ENCODE measurements at regions not wholly inside any gene's neighbourhood (a gene's known extent, or its start where the extent isn't known, plus 50 kb on each side); places are given as distances from the start of the nearest gene placed in this dataset.
"Not testable (repeated sequence)": the region's sequence is repeated elsewhere in the genome, so short reads cannot be mapped to it uniquely, and the experiment has no call there.

DNA sequence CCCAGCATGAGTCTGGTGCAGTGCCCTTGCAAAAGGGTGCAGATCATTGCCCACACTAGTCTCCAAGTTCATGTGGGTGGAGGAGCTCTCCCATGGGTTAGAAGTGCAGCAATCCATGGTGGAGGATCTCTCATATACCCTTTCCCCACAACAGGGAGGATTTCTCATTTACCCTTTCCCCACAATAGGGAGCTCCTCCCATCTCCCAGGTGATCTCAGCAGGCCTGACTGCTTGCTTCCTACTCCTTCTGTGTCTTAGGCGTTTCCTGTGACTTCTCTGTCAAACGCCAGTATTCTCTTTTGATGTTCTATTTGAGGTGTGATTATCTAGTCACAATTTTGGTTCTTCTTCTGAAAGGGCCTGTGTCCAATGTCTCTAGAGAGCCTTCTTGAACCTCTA, 133.8 kb upstream of the RFX3 start:
- DNase-seq (ENCODE audit: low spot score): no peak

DNA sequence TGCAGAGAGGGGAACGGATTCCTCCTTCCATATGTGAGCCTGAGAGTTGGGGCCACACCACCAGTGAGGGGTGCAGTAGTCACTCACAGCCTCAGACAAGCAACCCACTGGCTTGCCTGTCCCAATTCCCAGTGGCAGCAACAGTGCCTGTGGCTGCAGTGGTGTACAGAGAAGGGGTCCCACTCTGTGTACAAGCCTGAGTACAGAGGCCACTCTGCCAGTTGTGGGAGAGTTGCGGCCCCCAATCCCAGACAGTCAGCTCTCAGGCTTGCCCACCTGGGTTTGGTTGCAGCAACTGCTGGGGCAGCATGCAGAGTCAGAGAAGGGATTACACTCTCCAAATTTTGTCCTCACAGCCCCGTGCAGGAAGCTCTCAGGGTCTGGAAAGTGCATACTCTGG, 133.2 kb upstream of the RFX3 start:
- no peak for DNase-seq (ENCODE audit: low spot score)

DNA sequence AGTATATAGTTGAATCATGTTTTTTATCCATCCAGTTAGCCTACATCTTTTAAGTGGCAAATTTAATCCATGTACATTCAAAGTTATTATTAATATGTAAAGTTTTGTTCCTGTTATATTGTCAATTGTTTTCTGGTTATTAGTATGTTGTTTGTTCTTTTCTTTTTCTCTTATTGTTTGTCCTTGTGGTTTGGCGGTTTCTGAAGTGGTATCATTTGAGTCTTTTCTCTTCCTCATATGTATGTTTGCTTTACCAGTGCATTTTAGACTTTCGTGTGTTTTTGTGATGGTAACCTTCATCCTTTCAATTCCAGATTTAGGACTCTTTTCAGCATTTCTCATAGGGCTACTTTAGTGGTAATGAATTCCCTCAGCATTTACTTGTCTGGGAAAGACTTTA, 130.4 kb upstream of the RFX3 start:
- no peak for DNase-seq (ENCODE audit: low spot score)

DNA sequence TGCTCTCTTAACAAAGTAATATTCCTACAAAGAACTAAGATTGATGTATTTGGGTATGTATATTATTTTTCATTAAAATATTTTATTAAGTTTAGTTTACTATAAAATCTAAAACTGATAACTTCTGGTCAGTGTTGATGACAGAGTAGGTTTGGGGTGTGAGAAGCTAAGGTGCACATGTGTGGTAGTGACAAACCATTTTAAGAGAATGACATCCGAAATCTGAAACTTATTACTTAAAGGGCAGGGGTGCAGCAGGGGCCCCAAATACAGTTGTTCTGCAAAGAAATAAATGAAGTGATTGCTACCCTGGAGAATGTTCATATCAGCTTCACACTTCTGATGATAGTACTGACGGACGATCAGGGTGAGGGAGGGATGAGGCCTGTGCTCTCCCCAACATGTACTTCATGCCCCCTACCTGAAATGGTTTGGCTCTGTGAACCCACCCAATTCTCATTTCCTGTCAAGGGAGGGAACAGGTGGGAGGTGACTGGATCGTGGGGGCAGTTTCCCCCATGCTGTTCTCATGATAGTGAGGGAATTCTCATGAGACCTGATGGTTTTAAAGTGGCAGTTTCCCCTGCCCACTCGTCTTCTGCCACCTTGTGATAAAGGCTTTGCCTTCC, 125.3 kb upstream of the RFX3 start:
- no peak for DNase-seq (ENCODE audit: low spot score)

DNA sequence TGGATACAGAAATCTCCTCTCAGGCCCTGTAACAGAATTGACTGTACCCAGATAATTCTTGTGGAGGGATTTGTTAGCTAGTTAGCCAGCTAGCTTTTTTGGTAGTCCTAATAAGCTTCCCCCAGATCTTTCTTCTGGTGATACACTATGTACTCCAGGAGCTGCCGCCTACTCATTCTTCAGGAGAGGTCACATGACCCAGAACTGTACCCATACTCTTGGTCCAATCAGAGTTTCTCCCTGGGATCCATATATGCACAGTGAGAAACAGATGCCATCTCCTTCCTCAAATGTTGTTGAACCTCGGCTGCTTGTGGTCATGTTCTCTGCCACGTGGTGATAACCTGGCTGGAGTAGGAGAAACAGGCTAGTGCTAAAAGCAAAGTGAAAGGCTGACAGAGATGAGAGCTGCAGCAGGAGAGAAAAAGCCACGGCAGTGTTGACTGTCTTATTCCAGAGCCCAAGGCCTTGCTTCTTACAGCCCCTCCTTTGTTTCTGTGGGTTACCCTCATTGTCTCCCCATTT, 123.0 kb upstream of the RFX3 start:
- DNase-seq (ENCODE audit: low spot score): no peak

DNA sequence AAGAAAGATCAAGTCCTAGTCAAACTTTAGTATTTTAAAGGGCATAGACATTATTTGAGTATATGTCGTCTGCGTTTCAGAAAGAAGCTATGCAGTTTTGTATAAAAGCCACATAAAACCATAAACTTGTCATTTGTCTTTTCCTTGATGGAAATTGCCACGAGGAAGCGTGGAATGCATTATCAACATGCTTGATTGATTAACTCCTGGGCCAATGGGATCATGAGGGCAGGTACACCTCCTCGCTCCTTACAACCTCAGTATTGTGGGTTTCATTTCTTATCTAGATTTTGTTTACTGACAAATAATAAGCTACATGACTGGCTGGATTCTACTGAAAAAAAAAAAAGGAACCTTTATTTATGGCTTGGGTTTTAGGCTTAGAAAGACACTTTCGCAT, 122.5 kb upstream of the RFX3 start:
- DNase-seq (ENCODE audit: low spot score): no peak

DNA sequence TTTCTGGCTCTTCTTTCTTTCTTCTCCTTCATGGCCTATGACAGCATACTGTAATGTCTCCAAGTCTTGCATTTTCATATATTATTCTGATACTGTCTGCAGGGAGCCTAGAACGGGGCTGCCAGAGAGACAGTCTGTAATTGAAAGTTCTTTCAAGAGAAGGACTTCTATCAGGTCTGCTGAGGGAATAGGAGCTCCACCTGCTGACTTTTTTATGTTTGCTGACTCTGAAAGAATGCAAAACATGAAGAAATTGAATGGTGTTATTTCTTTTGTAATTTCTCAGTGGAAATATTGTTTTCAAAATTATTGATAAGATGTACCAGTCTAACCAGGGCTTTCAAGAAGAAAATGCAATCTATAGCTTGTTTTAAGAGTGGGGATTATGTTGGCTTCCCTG, 121.9 kb upstream of the RFX3 start:
- DNase-seq (ENCODE audit: low spot score): no peak

DNA sequence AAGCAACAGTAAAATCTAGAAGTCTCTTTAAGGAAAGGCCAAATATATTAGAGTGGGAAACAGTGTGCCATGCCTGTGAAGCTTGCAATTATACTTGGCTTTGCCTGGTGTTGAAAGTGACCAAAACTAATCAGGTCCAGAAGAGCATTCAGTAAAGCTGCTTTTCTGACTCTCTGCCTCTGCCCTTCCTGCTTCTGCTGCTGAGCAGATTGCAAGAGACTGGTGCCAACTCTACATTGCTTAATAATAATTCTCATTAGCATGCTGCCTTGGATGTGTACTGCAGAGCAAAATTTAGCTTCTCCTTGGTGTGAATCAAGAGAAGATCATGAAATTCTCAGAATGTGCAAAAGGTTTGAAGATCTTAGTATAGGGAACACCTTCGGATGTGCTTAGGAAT, 120.4 kb upstream of the RFX3 start:
- no peak for DNase-seq (ENCODE audit: low spot score)

DNA sequence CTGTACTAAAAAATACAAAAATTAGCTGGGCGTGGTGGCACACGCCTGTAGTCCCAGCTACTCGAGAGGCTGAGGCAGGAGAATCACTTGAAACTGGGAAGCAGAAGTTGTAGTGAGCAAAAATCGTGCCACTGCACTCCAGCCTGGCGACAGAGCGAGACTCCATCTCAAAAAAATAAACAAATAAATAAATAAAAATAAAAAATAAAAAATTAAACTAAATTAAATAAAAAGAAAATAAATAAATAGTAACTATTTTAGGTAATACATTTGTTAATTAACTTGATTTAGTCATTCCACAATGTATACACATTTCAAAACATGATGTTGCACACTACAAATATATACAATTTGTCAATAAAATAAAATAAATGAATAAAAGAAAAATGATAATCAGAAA, 116.3 kb upstream of the RFX3 start:
- DNase-seq (ENCODE audit: low spot score): not testable (repeated sequence)

DNA sequence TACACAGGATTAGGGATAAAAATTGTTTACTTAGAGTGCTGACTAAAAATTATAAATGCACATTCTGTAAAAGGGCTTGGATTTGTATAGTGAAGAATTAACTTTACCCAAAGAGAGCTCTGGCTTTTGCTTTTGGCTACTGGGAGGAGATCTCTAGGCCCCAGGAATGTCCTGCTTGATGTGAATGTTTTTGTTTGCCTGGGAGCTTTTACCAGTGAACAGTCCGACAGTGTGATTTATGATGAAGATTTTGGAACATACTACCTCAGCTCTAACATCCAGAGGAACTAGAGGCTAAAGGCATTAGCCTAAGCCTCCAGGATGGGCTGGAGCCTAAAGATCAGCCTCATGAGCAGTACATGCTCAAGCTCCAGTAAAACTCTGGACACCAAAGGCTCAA, 103.7 kb upstream of the RFX3 start:
- DNase-seq (ENCODE audit: low spot score): no peak

DNA sequence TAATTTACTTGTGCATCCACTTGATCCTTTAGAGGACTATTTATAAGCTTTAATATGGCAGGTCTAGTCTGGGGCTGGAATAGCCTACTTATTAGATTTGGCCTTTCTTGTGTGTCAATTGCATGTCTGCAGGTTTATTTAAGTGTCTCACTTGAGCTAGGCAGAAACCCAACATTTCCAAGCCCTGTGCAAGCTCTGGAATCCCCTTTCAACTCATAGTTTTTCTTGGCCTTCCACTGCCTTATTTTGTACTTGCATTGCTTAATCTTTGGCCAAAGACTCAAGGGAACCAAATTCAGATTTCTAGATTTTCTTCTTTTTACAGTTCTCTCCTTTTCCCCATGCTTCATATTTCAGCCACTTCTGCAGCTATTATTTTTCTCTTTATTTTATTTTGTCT, 102.4 kb upstream of the RFX3 start:
- DNase-seq (ENCODE audit: low spot score): no peak

DNA sequence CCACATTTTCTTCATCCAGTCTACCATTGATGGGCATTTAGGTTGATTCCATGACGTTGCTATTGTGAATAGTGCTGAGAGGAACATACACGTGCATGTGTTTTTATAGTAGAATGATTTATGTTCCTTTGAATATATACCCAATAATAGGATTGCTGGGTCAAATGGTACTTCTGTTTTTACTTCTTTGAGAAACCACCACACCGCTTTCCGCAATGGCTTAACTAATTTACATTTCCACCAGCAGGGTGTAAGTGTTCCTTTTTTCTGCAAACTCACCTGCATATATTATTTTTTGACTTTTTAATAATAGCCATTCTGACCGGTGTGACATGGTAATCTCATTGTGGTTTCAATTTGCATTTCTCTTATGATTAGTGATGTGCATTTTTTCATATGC, 82.2 kb upstream of the RFX3 start:
- no peak for DNase-seq (ENCODE audit: low spot score)

DNA sequence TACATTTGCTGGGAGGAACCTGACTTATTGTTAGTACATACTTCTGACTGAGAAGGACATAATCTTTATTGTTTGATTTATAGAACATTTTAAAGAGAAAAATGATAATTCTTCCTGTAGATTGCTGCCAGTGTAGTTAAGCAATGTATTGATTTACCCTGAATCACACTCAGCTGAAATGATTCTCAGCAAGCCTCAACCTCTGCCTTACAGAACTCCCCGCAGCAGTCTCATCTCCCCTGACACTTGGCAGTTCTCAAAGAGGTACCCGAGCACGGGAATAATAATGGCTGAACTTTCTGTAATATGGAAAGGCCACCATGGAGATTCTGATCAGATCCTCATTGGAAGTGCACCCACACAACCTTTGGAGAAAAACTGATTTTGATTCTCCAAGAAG, 74.9 kb upstream of the RFX3 start:
- DNase-seq (ENCODE audit: low spot score): no peak

DNA sequence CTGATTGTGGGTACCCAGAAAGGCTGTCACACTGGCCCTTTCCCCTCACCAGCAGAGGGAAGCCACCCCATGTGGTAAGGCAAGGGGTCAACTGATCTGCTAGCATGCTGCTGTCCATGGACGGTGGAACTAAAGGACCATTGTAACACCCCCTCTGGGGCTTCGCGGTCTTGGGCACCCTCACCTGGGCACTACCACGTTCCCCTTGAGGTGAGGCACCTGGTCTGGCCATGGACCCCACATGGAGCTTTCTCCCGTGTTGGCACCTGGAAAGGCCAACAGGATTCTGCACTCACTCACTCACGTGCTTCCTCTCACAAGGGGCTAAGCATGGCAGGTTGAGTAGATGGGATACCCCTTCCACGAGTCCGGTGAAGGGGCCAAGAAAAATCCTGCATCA, 72.0 kb upstream of the RFX3 start:
- no peak for DNase-seq (ENCODE audit: low spot score)

DNA sequence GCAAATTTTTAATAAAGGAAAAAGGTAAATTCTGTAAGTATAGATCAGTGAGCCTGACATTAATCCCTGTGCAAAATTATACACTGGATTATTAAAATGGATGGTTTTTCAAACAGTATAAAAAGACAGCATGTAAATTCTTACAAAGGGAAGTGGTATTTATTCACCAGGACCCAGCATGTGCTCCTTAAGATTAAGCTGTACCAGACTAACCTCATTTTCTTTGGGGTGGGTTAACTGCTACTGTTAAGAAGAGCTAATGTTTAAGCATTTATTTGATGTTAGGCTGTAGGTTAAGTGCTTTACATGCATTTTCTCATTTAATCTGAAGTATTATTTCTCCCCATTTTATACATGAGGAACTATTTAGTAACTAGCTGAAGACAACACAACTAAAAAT, 60.3 kb upstream of the RFX3 start:
- DNase-seq (ENCODE audit: low spot score): no peak

DNA sequence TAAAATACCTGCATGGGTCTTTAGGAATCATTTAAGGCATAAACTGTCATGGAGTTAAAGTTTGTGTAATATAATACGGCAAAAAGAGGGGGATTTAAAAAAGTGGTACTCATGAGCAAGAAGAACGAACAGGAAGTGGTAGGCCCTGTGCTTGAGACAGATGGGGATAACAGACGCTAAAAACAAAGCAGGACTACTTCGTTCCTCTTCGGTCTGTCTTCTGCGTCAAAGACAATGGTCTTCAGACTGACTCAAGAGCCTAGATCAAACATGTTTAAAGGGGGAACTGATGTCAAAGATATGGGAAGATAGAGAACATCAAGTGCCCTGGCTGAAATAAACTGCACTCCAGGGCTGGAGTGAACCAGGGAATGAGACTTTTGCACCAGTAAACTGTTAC, 59.8 kb upstream of the RFX3 start:
- DNase-seq (ENCODE audit: low spot score): no peak

DNA sequence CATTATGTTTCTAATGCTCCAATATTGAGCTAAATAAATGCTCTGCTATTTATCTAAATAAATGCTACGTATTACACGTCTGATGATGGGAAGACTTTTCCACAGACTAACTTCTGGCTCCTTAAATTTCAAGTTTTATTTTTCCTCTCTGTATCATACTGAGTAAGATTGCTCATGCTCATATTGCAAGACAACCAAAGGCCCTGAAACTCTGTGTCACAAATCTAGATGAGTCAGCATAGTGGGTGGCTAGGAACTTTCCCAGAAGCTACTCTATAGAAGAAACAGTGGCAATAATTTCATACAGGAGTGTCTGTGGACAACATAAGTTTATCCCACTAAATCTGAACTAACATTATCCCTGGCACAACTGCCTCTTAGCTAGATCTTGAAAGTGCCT, 53.0 kb upstream of the RFX3 start:
- no peak for DNase-seq (ENCODE audit: low spot score)

DNA sequence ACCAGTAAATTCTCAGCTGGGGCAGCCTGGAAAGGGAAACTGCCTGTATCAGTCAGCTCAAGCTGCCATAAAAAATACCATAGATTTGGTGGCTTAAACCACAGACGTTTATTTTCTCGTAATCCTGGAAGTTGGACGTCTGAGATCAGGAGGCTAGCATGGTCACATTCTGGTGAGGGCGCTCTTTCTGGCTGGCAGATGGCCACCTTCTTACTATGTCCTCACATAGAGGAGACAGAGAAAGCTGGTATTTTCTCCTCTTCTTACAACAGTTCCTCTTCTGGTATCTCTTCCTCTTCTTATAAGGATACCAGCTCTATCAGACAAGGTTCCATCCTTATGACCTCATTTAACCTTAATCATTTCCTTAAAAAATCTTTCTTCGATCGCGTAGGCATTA, 50.5 kb upstream of the RFX3 start:
- no peak for DNase-seq (ENCODE audit: low spot score)

DNA sequence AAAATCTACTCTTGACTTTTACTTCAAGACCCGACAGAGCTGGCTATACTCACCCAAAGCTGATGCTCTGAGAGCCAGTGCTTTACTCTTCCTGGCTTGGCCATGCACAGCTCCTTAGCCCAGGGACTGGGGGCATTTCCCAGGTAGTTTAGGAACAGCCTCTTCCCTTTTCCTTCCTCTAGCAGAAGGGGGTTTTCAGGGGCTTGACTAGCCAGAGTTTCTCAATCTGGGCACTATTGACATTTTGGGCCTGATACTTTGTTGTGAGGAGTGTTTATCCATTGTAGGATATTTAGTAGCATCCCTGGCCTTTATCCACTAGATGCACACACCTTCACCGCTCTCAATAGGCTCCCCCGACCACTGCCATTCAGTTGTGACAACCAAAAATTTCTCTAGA, 50.0 kb upstream of the RFX3 start:
- DNase-seq (ENCODE audit: low spot score): no peak
